ENCODE measurements at regions not wholly inside any gene's neighbourhood (a gene's known extent, or its start where the extent isn't known, plus 50 kb on each side); places are given as distances from the start of the nearest gene placed in this dataset.

GRCh38 chr10:85265121-85265520 lies 936.7 kb downstream of the CCSER2 start:
- ATAC-seq (no peak), DNase-seq (no peak)
- no peaks in the 10 kb centered on the region for H3K36me3 ChIP-seq
- H3K9me3 ChIP-seq = peaks cover 0 to 16% (median 0%) of the 10 kb centered on the region in 11 donors
- H3K4me1 ChIP-seq = no peaks in the 10 kb centered on the region
- intact Hi-C loops (cut with DNase I) = no loop called here
- H3K4me3 ChIP-seq = no peak overlapping the region
- H3K27me3 ChIP-seq = no peaks in the 10 kb centered on the region
- no peak overlapping the region for H3K27ac ChIP-seq
- TF ChIP-seq, protein P1, sequence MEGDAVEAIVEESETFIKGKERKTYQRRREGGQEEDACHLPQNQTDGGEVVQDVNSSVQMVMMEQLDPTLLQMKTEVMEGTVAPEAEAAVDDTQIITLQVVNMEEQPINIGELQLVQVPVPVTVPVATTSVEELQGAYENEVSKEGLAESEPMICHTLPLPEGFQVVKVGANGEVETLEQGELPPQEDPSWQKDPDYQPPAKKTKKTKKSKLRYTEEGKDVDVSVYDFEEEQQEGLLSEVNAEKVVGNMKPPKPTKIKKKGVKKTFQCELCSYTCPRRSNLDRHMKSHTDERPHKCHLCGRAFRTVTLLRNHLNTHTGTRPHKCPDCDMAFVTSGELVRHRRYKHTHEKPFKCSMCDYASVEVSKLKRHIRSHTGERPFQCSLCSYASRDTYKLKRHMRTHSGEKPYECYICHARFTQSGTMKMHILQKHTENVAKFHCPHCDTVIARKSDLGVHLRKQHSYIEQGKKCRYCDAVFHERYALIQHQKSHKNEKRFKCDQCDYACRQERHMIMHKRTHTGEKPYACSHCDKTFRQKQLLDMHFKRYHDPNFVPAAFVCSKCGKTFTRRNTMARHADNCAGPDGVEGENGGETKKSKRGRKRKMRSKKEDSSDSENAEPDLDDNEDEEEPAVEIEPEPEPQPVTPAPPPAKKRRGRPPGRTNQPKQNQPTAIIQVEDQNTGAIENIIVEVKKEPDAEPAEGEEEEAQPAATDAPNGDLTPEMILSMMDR (IDR thresholded peaks at IDR 0.05) = no peak

GRCh38 chr10:85266808-85267207 lies 938.4 kb downstream of the CCSER2 start:
- TF ChIP-seq, protein P1 (IDR thresholded peaks at IDR 0.05) = no peak
- Histone ChIP-seq H3K9me3 (peaks cover 0 to 33% (median 9%) of the 10 kb centered on the region in 11 donors), H3K27me3 (no peaks in the 10 kb centered on the region), H3K27ac (no peak overlapping the region), H3K4me3 (no peak overlapping the region), H3K36me3 (no peaks in the 10 kb centered on the region), H3K4me1 (no peaks in the 10 kb centered on the region)
- DNase-seq (no peak), ATAC-seq (no peak)
- intact Hi-C loops (cut with DNase I) = no loop called here
- WGBS, 2 donors = 79 to 88% methylated on average over 1 of the region's 1 CpG

DNA sequence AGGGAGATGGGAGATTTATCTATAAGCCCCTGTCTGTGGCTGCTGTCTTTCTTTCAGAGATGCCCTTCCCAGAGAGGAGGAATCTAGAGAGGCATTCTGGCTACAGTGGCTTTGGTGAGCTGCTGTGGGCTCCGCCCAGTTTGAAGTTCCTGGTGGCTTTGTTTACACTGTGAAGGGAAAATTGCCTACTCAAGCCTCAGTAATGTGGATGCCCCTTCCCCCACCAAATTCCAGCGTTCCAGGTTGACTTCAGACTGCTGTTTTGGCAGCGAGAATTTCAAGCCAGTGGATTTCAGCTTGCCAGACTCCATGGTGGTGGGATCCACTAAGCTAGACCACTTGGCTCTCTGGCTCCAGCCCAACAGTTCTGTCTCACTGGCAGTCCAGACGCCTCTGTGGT lies 951.6 kb downstream of the CCSER2 start:
- H3K36me3 ChIP-seq = no peaks in the 10 kb centered on the region
- H3K4me3 ChIP-seq = no peak overlapping the region
- WGBS, 2 donors = 60 to 63% methylated on average over 4 of the region's 4 CpGs
- DNase-seq (no peak), ATAC-seq (no peak)
- peaks cover 0 to 17% (median 0%) of the 10 kb centered on the region in 11 donors for H3K9me3 ChIP-seq
- TF ChIP-seq, protein P1 (IDR thresholded peaks at IDR 0.05) = no peak
- H3K27ac ChIP-seq = no peak overlapping the region
- intact Hi-C loops (cut with DNase I) = no loop called here
- no peaks in the 10 kb centered on the region for H3K4me1 ChIP-seq
- H3K27me3 ChIP-seq = peaks cover 0 to 6% (median 0%) of the 10 kb centered on the region in 7 donors

DNA sequence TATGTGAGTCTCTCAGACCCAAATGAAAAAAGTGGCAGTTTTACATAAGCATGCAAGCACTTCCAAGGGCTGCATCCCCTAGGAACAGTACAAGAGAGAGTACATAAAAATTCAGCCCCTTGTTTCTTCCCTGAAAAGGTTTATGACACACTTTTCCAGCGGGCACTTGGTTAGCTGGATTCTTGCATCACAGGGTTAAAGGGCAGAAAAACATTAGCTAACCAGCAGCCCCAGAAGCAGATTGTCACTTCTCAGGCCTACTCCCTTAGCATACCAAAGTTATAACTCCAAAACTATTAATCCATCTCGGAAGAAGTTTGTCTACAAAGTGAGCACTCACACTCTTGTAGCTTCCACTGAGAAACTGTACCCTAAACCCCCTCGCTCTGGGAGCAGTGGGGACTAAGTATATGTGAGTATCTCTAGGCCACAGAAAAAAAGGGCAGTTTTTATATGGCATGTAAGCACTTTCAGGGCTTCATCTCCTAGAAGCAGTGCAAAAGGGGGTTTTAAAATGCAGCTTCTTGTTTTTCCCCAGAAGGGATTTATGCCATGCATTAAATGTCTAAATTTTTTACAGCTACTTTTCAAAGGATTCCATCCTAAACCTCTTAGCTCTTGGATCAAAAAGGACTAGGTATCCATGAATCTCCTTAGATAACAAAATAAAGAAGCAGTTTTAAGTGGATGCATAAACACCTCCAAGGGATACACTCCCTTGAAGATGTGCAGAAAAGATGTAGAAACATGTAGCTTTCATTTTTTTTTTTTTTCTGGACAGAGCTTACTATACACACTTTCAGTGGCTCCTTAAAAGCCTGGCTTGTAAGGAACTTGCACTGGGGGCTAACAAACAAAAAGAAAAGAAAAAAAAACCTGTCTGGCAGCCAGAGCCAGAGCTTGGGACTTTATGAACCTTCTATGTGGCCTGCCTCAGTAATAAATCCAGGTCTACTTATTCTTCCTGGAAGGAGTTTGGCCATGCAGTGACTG lies 956.7 kb downstream of the CCSER2 start:
- ATAC-seq = no peak
- Histone ChIP-seq H3K27me3 (peaks cover 0 to 6% (median 0%) of the 10 kb centered on the region in 7 donors), H3K4me1 (no peaks in the 10 kb centered on the region), H3K27ac (no peak overlapping the region), H3K9me3 (peaks cover 0 to 29% (median 5%) of the 10 kb centered on the region in 11 donors), H3K4me3 (no peak overlapping the region), H3K36me3 (no peaks in the 10 kb centered on the region)
- intact Hi-C loops (cut with DNase I) = no loop called here
- WGBS, 2 donors = 61 to 69% methylated on average over 3 of the region's 3 CpGs
- TF ChIP-seq, protein P1 (IDR thresholded peaks at IDR 0.05) = no peak
- DNase-seq = no peak
